WTC11 (cell line): ENCODE measurements at regions not wholly inside any gene's neighbourhood (a gene's known extent, or its start where the extent isn't known, plus 50 kb on each side); places are given as distances from the start of the nearest gene placed in this dataset.

Experiments
- ATAC-seq: fragments of 200-7000 bp; cut with Tn5 transposase; 2 replicates; pipeline ENCODE4 v1.10.0; 2021; ENCODE audit warnings: mild to moderate bottlenecking, moderate library complexity
- CTCF ChIA-PET: fragments of 300-600 bp; sonication (Branson Sonifier 250); formaldehyde crosslinking; loops from one replicate; lab custom pipeline; 2021; ENCODE audit warnings: antibody characterized with exemption; lab: Charles Lee
- POLR2A ChIA-PET: fragments of 350-600 bp; sonication (Branson Sonifier 250); formaldehyde crosslinking; loops from one replicate; lab custom pipeline; 2021; ENCODE audit warnings: antibody characterized with exemption; lab: Charles Lee
- DNase-seq: peaks from one replicate; pipeline ENCODE4 v3.0.0; 2021; ENCODE audit warnings: low spot score
- H3K27ac Mint-ChIP-seq: 2 replicates; pipeline ENCODE4 v1.8.0; 2021; ENCODE audit warnings: mixed read lengths
- H3K27me3 Mint-ChIP-seq: 2 replicates; pipeline ENCODE4 v1.8.0; 2021; ENCODE audit warnings: low read depth, mild to moderate bottlenecking, moderate library complexity, mixed read lengths
- H3K36me3 Mint-ChIP-seq: 2 replicates; pipeline ENCODE4 v1.8.0; 2021; ENCODE audit warnings: mixed read lengths
- H3K4me1 Mint-ChIP-seq: 2 replicates; pipeline ENCODE4 v1.8.0; 2022; ENCODE audit warnings: mixed read lengths
- H3K4me3 Mint-ChIP-seq: 2 replicates; pipeline ENCODE4 v1.8.0; 2021; ENCODE audit warnings: mild to moderate bottlenecking, moderate library complexity, mixed read lengths
- H3K9me3 Mint-ChIP-seq: 2 replicates; pipeline ENCODE4 v1.8.0; 2021; ENCODE audit warnings: mixed read lengths
- ATF2 ChIP-seq: sonication (generic); formaldehyde crosslinking; IDR thresholded peaks from 2 replicates; pipeline ENCODE4 v1.8.1; 2022; ENCODE audit warnings: low read depth, missing genetic modification reagents, borderline replicate concordance
- ATF6 ChIP-seq: sonication (generic); formaldehyde crosslinking; IDR thresholded peaks from 2 replicates; pipeline ENCODE4 v1.8.1; 2023; ENCODE audit warnings: mild to moderate bottlenecking, missing genetic modification reagents
- CREB1 ChIP-seq: sonication (generic); formaldehyde crosslinking; IDR thresholded peaks from 2 replicates; pipeline ENCODE4 v1.8.0; 2023; ENCODE audit warnings: mild to moderate bottlenecking, missing genetic modification reagents
- CREM ChIP-seq: sonication (generic); formaldehyde crosslinking; IDR thresholded peaks from 2 replicates; pipeline ENCODE4 v1.8.1; 2022; ENCODE audit warnings: mild to moderate bottlenecking, missing genetic modification reagents, moderate library complexity
- CTCF ChIP-seq: fragments of 200-600 bp; IDR thresholded peaks from 2 replicates; pipeline ENCODE4 v1.8.0; 2022; ENCODE audit warnings: antibody characterized with exemption
- EMX1 ChIP-seq: fragments of 250-450 bp; sonication (Bioruptor Pico); IDR thresholded peaks from 2 replicates; pipeline ENCODE4 v1.8.0; 2021; ENCODE audit warnings: mild to moderate bottlenecking
- KAT7 ChIP-seq: sonication (generic); formaldehyde crosslinking; IDR thresholded peaks from 2 replicates; pipeline ENCODE4 v1.8.1; 2023; ENCODE audit warnings: missing genetic modification reagents, mild to moderate bottlenecking, borderline replicate concordance
- NFATC4 ChIP-seq: fragments of 250-450 bp; sonication (Bioruptor Pico); IDR thresholded peaks from 2 replicates; pipeline ENCODE4 v1.9.0; 2021; ENCODE audit warnings: mild to moderate bottlenecking
- PREB ChIP-seq: sonication (generic); formaldehyde crosslinking; IDR thresholded peaks from 2 replicates; pipeline ENCODE4 v1.8.1; 2022; ENCODE audit warnings: mild to moderate bottlenecking, missing genetic modification reagents, moderate library complexity, borderline replicate concordance
- SMAD4 ChIP-seq: sonication (generic); formaldehyde crosslinking; IDR thresholded peaks from 2 replicates; pipeline ENCODE4 v1.8.0; 2022; ENCODE audit warnings: mild to moderate bottlenecking, missing genetic modification reagents
- SOX15 ChIP-seq: fragments of 250-450 bp; sonication (Bioruptor Pico); IDR thresholded peaks from 2 replicates; pipeline ENCODE4 v1.9.0; 2021; ENCODE audit warnings: mild to moderate bottlenecking
- ZNF317 ChIP-seq: sonication (generic); formaldehyde crosslinking; IDR thresholded peaks from 2 replicates; pipeline ENCODE4 v1.8.1; 2023; ENCODE audit warnings: low read depth, mild to moderate bottlenecking, moderate library complexity, missing genetic modification reagents, borderline replicate concordance
- ZNF416 ChIP-seq: fragments of 250-450 bp; sonication (Bioruptor Pico); IDR thresholded peaks from 2 replicates; pipeline ENCODE4 v1.9.0; 2021; ENCODE audit warnings: mild to moderate bottlenecking, inconsistent platforms
- TF ChIP-seq, protein P1 (sequence below): fragments of 250-450 bp; sonication (Bioruptor Pico); IDR thresholded peaks from 2 replicates; pipeline ENCODE4 v2.1.2; 2022; ENCODE audit warnings: mild to moderate bottlenecking, moderate library complexity
- TF ChIP-seq, protein P2 (sequence below): sonication (generic); formaldehyde crosslinking; IDR thresholded peaks from 2 replicates; pipeline ENCODE4 v1.8.0; 2022; ENCODE audit warnings: mild to moderate bottlenecking, missing genetic modification reagents
- TF ChIP-seq, protein P3 (sequence below): sonication (generic); formaldehyde crosslinking; IDR thresholded peaks from 2 replicates; pipeline ENCODE4 v1.8.1; 2023; ENCODE audit warnings: mild to moderate bottlenecking, moderate library complexity, missing genetic modification reagents

- TF ChIP-seq, protein P1, sequence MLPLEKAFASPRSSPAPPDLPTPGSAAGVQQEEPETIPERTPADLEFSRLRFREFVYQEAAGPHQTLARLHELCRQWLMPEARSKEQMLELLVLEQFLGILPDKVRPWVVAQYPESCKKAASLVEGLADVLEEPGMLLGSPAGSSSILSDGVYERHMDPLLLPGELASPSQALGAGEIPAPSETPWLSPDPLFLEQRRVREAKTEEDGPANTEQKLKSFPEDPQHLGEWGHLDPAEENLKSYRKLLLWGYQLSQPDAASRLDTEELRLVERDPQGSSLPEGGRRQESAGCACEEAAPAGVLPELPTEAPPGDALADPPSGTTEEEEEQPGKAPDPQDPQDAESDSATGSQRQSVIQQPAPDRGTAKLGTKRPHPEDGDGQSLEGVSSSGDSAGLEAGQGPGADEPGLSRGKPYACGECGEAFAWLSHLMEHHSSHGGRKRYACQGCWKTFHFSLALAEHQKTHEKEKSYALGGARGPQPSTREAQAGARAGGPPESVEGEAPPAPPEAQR (CRISPR knock-in tag): no peak
- TF ChIP-seq SMAD4 (CRISPR knock-in tag) (no peak), ZNF416 (CRISPR knock-in tag) (no peak)
Observed at GRCh38 chr13:112254900-112255299, 121.3 kb upstream of the SPACA7 start (continued).

DNA sequence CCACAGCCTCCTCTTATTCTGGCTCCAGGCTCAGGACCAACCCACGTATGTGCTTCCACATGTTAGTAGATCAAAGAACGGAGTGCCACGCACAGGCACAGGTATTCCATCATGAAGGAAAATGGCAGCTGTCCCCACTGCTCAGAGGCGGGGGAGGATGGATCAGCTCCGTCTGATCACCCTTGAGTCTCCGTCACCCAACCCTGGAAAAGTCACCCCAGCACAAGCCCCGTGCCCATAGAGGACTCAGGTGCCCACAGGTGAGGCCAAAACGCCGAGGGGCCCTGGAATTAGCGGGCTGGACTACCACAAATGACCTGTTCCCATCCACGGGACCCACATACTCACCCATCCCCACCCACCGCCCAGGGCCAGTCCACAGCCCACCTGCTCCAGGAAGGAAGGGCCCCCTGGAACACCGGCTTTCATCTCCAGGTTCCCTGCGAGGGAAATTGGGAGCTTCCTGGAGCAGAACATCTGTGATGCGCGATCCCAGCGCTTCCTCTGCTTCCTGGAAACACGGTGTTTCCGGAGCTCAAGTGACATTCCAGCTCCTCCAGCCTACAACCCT is 120.5 kb upstream of the SPACA7 start:
- POLR2A ChIA-PET: no interaction called here
- no peaks in the 10 kb centered on the region for H3K9me3 Mint-ChIP-seq
- no peak for DNase-seq

More for the DNA sequence above, 120.5 kb upstream of the SPACA7 start:
- ATAC-seq: no peak
- CTCF ChIA-PET: interaction anchor here (0.9 kb wide), 1 partner anchor 1040 kb away, joined by 3 read pairs; no protein-coding TSS in a partner anchor
- Mint-ChIP-seq H3K4me3 (no peak overlapping the region), H3K36me3 (no peaks in the 10 kb centered on the region), H3K27ac (no peak overlapping the region), H3K27me3 (no peaks in the 10 kb centered on the region; the same call in 1 of the 2 replicates), H3K4me1 (no peaks in the 10 kb centered on the region)
- TF ChIP-seq CREB1 (CRISPR knock-in tag) (no peak), CTCF (no peak), NFATC4 (CRISPR knock-in tag) (no peak), KAT7 (CRISPR knock-in tag) (no peak), ATF2 (no peak), PREB (no peak), EMX1 (CRISPR knock-in tag) (no peak), CREM (CRISPR knock-in tag) (no peak), SOX15 (no peak), ZNF317 (CRISPR knock-in tag) (no peak), ATF6 (CRISPR knock-in tag) (no peak)
- TF ChIP-seq, protein P2, sequence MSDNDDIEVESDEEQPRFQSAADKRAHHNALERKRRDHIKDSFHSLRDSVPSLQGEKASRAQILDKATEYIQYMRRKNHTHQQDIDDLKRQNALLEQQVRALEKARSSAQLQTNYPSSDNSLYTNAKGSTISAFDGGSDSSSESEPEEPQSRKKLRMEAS: no peak
- TF ChIP-seq, protein P3, sequence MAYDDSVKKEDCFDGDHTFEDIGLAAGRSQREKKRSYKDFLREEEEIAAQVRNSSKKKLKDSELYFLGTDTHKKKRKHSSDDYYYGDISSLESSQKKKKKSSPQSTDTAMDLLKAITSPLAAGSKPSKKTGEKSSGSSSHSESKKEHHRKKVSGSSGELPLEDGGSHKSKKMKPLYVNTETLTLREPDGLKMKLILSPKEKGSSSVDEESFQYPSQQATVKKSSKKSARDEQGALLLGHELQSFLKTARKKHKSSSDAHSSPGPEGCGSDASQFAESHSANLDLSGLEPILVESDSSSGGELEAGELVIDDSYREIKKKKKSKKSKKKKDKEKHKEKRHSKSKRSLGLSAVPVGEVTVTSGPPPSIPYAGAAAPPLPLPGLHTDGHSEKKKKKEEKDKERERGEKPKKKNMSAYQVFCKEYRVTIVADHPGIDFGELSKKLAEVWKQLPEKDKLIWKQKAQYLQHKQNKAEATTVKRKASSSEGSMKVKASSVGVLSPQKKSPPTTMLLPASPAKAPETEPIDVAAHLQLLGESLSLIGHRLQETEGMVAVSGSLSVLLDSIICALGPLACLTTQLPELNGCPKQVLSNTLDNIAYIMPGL (CRISPR knock-in tag): no peak
